PC-9 (cell line): ENCODE measurements at regions not wholly inside any gene's neighbourhood (a gene's known extent, or its start where the extent isn't known, plus 50 kb on each side); places are given as distances from the start of the nearest gene placed in this dataset.

Experiments
- BruUV-seq: library from RNA; stranded (reverse); fragments of 400-500 nt; replicated peaks from 2 replicates; lab custom pipeline; 2021; lab: Mats Ljungman, UMichigan
- CTCF ChIA-PET: fragments of 300-600 bp; sonication (Branson Sonifier 250); formaldehyde crosslinking; loops from one replicate; lab custom pipeline; 2022; ENCODE audit warnings: antibody characterized with exemption; lab: Charles Lee
- POLR2A ChIA-PET: fragments of 300-600 bp; sonication (Branson Sonifier 250); formaldehyde crosslinking; loops from one replicate; lab custom pipeline; 2022; ENCODE audit warnings: antibody characterized with exemption; ENCODE audit not compliant: unreplicated experiment; lab: Charles Lee
- DNase-seq, 2 experiments: peaks; one replicate each; pipeline versions ENCODE4 v3.0.0 to v3.0.0-alpha.2; 2015 to 2022; ENCODE audit warnings: mixed read lengths in 1 of 2
- H2AFZ ChIP-seq: fragments of 200-600 bp; sonication (generic); 2 replicates; pipeline ENCODE4 v1.8.1; 2017; ENCODE audit warnings: antibody characterized with exemption
- H3F3A ChIP-seq: fragments of 200-600 bp; sonication (generic); 2 replicates; pipeline ENCODE4 v1.8.1; 2017; ENCODE audit warnings: antibody characterized with exemption, mild to moderate bottlenecking, low read depth; ENCODE audit not compliant: insufficient read depth
- H3K27ac ChIP-seq: fragments of 200-600 bp; sonication (generic); 2 replicates; pipeline ENCODE4 v1.6.1; 2016; ENCODE audit warnings: mixed run types
- H3K27me3 ChIP-seq: fragments of 200-600 bp; sonication (generic); 2 replicates; pipeline ENCODE4 v1.6.1; 2016; ENCODE audit warnings: low read depth, mixed run types; ENCODE audit not compliant: insufficient read depth
- H3K36me3 ChIP-seq: fragments of 200-600 bp; sonication (generic); 2 replicates; pipeline ENCODE4 v1.6.1; 2016; ENCODE audit warnings: low read depth, mixed run types
- H3K4me1 ChIP-seq: fragments of 200-600 bp; sonication (generic); replicated peaks from 2 replicates; pipeline ENCODE4 v1.6.1; 2016; ENCODE audit warnings: mixed run types; ENCODE audit not compliant: insufficient read depth
- H3K4me2 ChIP-seq: fragments of 200-600 bp; sonication (generic); 2 replicates; pipeline ENCODE4 v1.6.1; 2017; ENCODE audit warnings: mixed run types
- H3K4me3 ChIP-seq: fragments of 200-600 bp; sonication (generic); 2 replicates; pipeline ENCODE4 v1.6.1; 2016; ENCODE audit warnings: mixed run types
- H3K79me2 ChIP-seq: fragments of 200-600 bp; sonication (generic); 2 replicates; pipeline ENCODE4 v1.6.1; 2017; ENCODE audit warnings: low read depth, mixed run types
- H3K9me2 ChIP-seq: fragments of 200-600 bp; sonication (generic); 2 replicates; pipeline ENCODE4 v1.8.1; 2017; ENCODE audit warnings: mild to moderate bottlenecking; ENCODE audit not compliant: insufficient read depth
- H3K9me3 ChIP-seq: fragments of 200-600 bp; sonication (generic); 2 replicates; pipeline ENCODE4 v1.8.1; 2016; ENCODE audit warnings: low read depth; ENCODE audit not compliant: insufficient read depth
- H4K20me1 ChIP-seq: fragments of 200-600 bp; sonication (generic); 2 replicates; pipeline ENCODE4 v1.8.1; 2017; ENCODE audit not compliant: insufficient read depth
- CTCF ChIP-seq: fragments of 200-600 bp; sonication (generic); conservative IDR thresholded peaks from 2 replicates; pipeline ENCODE4 v1.6.1; 2017; ENCODE audit warnings: mixed run types, antibody characterized with exemption, mild to moderate bottlenecking, moderate library complexity
- EZH2 ChIP-seq: fragments of 200-600 bp; sonication (generic); IDR thresholded peaks from 2 replicates; pipeline ENCODE4 v1.8.0; 2017; ENCODE audit warnings: antibody characterized with exemption, low read depth
- intact Hi-C: fragments of 100-400 bp; cut with micrococcal nuclease; formaldehyde crosslinking; loops from one replicate; pipeline ENCODE4 v1.10.0; 2022; ENCODE audit not compliant: unreplicated experiment

GRCh38 chr18:26667046-26667445 lies 118.7 kb upstream of the KCTD1 start:
- no peak overlapping the region for H3K4me2 ChIP-seq
- H3K27me3 ChIP-seq = no peaks in the 10 kb centered on the region
- no peaks in the 10 kb centered on the region for H3K9me3 ChIP-seq
- H3K4me1 ChIP-seq = no peaks in the 10 kb centered on the region
- no peaks in the 10 kb centered on the region for H3K79me2 ChIP-seq
- H3F3A ChIP-seq = no peaks in the 10 kb centered on the region
- intact Hi-C loops = no loop called here
- no peak for TF ChIP-seq EZH2
- no peak for TF ChIP-seq CTCF
- H4K20me1 ChIP-seq = no peaks in the 10 kb centered on the region
- CTCF ChIA-PET = no interaction called here
- H3K36me3 ChIP-seq = no peaks in the 10 kb centered on the region
- no peaks in the 10 kb centered on the region for H3K9me2 ChIP-seq
- BruUV-seq = no TSS peak
- POLR2A ChIA-PET = no interaction called here
- no peak overlapping the region for H3K4me3 ChIP-seq
- H2AFZ ChIP-seq = no peak overlapping the region
- no peak for DNase-seq
- H3K27ac ChIP-seq = no peak overlapping the region

- Histone ChIP-seq H4K20me1 (no peaks in the 10 kb centered on the region), H3K4me1 (peaks cover 15% of the 10 kb centered on the region), H3K9me2 (no peaks in the 10 kb centered on the region), H3K27ac (no peak overlapping the region), H3K79me2 (no peaks in the 10 kb centered on the region), H2AFZ (no peak overlapping the region), H3K36me3 (no peaks in the 10 kb centered on the region), H3K4me2 (no peak overlapping the region), H3K27me3 (no peaks in the 10 kb centered on the region), H3K9me3 (no peaks in the 10 kb centered on the region), H3F3A (no peaks in the 10 kb centered on the region), H3K4me3 (no peak overlapping the region)
- intact Hi-C loops = no loop called here
- TF ChIP-seq EZH2 (no peak), CTCF (no peak)
- ChIA-PET CTCF (no interaction called here), POLR2A (no interaction called here)
- no TSS peak for BruUV-seq
- DNase-seq = no peak
Observed at GRCh38 chr18:26662996-26663395, 114.6 kb upstream of the KCTD1 start.

GRCh38 chr18:26657631-26658581 lies 109.6 kb upstream of the KCTD1 start:
- BruUV-seq = no TSS peak
- DNase-seq = peak in 1 of 2 experiments; percentile 50
- no peaks in the 10 kb centered on the region for H3K27me3 ChIP-seq
- H3K4me1 ChIP-seq = peaks cover 16% of the 10 kb centered on the region
- peak overlapping the region; percentile 70 for H3K4me3 ChIP-seq
- CTCF ChIA-PET = no interaction called here
- no peaks in the 10 kb centered on the region for H3K9me2 ChIP-seq
- H3K36me3 ChIP-seq = no peaks in the 10 kb centered on the region
- intact Hi-C loops = loop anchor here (5.0 to 10.0 kb wide), 3 partner anchors 113 to 276 kb away; partner anchors contain the start of gene KCTD1
- H3K9me3 ChIP-seq = no peaks in the 10 kb centered on the region
- H2AFZ ChIP-seq = peak overlapping the region; percentile 80
- H3F3A ChIP-seq = peaks cover 14% of the 10 kb centered on the region
- POLR2A ChIA-PET = no interaction called here
- no peaks in the 10 kb centered on the region for H4K20me1 ChIP-seq
- peak overlapping the region; percentile 88 for H3K4me2 ChIP-seq
- H3K79me2 ChIP-seq = no peaks in the 10 kb centered on the region
- H3K27ac ChIP-seq = peak overlapping the region; percentile 52
- TF ChIP-seq EZH2 = no peak
- TF ChIP-seq CTCF = no peak
